WI38 (cell line): ENCODE measurements at regions not wholly inside any gene's neighbourhood (a gene's known extent, or its start where the extent isn't known, plus 50 kb on each side); places are given as distances from the start of the nearest gene placed in this dataset.

ENCODE experiments used
- H3K4me3 ChIP-seq: 2 replicates; pipeline ENCODE4 v1.5.1; 2011; ENCODE audit warnings: low read depth, mild to moderate bottlenecking, control low read depth, low read length
- CTCF ChIP-seq: IDR thresholded peaks from 2 replicates; pipeline ENCODE4 v1.5.1; 2012; ENCODE audit warnings: low read depth, mild to moderate bottlenecking, control low read depth, low read length

- H3K4me3 ChIP-seq = no peak overlapping the region
- no peak for TF ChIP-seq CTCF
Measured at GRCh38 chr1:201596101-201596868, 57.4 kb downstream of the NAV1 start.

DNA sequence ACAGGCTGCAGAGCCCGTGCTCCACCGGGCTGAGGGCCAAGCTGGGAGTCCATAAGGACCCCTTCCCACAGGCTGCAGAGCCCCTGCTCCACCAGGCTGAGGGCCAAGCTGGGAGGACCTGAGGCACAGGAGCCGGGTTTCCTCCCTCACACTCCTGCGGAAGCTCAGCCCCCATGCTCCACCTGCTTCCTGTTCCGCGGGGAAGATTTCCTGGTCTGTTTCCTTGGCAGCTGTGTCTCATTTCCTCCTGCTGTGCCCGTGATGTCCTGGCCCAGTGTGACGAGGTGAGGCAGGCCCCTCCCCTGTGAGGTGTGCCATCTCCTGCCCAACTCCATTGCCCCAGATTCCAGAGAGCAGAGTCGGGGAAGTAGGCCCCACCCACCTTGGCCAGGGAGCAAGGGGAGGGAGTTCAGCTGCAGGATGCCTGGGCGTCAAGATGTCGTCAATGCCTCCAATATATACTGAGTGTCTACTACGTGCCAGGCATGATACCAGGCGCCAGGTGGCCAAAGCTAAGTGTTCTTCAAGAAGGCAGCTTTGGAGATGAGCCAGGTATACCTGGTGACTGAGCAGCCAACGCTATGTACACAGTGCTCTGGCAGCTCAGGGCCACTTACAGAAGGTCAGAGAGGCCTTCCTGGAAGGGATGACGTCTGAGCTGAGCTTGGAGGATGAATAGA, 58.8 kb downstream of the NAV1 start:
- TF ChIP-seq CTCF = no peak

GRCh38 chr1:201598396-201598795, 59.5 kb downstream of the NAV1 start:
- no peak for TF ChIP-seq CTCF
- H3K4me3 ChIP-seq = no peak overlapping the region

More for the DNA sequence above, 58.8 kb downstream of the NAV1 start:
- no peak overlapping the region for H3K4me3 ChIP-seq

DNA sequence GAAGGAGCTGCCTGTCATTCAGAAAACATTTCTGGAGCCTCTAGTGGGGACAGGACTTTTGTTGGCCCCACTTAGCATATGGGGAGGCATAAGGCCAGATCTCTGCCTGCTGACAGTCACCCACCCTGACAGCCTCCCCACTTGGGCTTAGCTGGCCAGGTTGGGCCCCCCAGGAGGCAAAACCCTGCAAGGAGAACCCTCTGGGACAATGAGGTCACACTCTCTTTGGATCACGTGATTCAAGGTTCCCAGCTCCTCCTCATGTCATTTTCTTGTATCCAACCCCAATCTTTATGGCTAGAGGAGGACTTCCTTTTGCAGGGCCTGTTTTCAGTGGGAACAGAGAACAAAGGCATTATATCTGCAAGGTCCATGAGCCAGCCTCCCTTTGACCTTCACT, 60.0 kb downstream of the NAV1 start:
- H3K4me3 ChIP-seq = no peak overlapping the region
- TF ChIP-seq CTCF = no peak

- TF ChIP-seq CTCF = no peak
Measured at GRCh38 chr1:201599548-201599947, 60.6 kb downstream of the NAV1 start.

GRCh38 chr1:201602413-201603265, 63.7 kb downstream of the NAV1 start:
- H3K4me3 ChIP-seq = no peak overlapping the region
- no peak for TF ChIP-seq CTCF

More at GRCh38 chr1:201599548-201599947, 60.6 kb downstream of the NAV1 start:
- no peak overlapping the region for H3K4me3 ChIP-seq
